ENCODE measurements at regions not wholly inside any gene's neighbourhood (a gene's known extent, or its start where the extent isn't known, plus 50 kb on each side); places are given as distances from the start of the nearest gene placed in this dataset.
A peak's percentile ranks its signal among the peaks of the same experiment; 100 is the strongest.
"Not testable (repeated sequence)": the region's sequence is repeated elsewhere in the genome, so short reads cannot be mapped to it uniquely, and the experiment has no call there.

- DNase-seq, result not testable (repeated sequence)
These were observed 253.9 kb upstream of the RPS23 start for GRCh38 chr5:82532075-82532474.

- no peak for DNase-seq
These were observed 248.4 kb upstream of the RPS23 start for GRCh38 chr5:82526540-82526939.

GRCh38 chr5:82525626-82526025, 247.5 kb upstream of the RPS23 start:
- no peak for DNase-seq

- no peak for DNase-seq
These were observed 245.5 kb upstream of the RPS23 start for GRCh38 chr5:82523633-82524032.

GRCh38 chr5:82522897-82523296, 244.7 kb upstream of the RPS23 start:
- DNase-seq, result peak; percentile 76

- DNase-seq, result no peak
These were observed 243.4 kb upstream of the RPS23 start for GRCh38 chr5:82521431-82522051.

GRCh38 chr5:82519558-82519957, 241.4 kb upstream of the RPS23 start:
- no peak for DNase-seq

- DNase-seq, result no peak
These were observed 239.5 kb upstream of the RPS23 start for GRCh38 chr5:82517544-82518075.

- DNase-seq, result no peak
These were observed 235.6 kb upstream of the RPS23 start for GRCh38 chr5:82513738-82514137.

GRCh38 chr5:82512025-82512424, 233.9 kb upstream of the RPS23 start:
- DNase-seq, result no peak

GRCh38 chr5:82511134-82511533, 233.0 kb upstream of the RPS23 start:
- no peak for DNase-seq

GRCh38 chr5:82509762-82510161, 231.6 kb upstream of the RPS23 start:
- DNase-seq, result no peak

- not testable (repeated sequence) for DNase-seq
These were observed 228.2 kb upstream of the RPS23 start for GRCh38 chr5:82506390-82506789.

GRCh38 chr5:82499725-82500244, 221.6 kb upstream of the RPS23 start:
- DNase-seq, result no peak

- DNase-seq, result no peak
These were observed 219.1 kb upstream of the RPS23 start for GRCh38 chr5:82497242-82497641.

- DNase-seq, result no peak
These were observed 216.8 kb upstream of the RPS23 start for GRCh38 chr5:82494942-82495341.

- no peak for DNase-seq
These were observed 215.1 kb upstream of the RPS23 start for GRCh38 chr5:82493221-82493620.

GRCh38 chr5:82491397-82491796, 213.2 kb upstream of the RPS23 start:
- no peak for DNase-seq

GRCh38 chr5:82489683-82490082, 211.5 kb upstream of the RPS23 start:
- DNase-seq, result no peak

- DNase-seq, result no peak
These were observed 209.0 kb upstream of the RPS23 start for GRCh38 chr5:82487131-82487530.

GRCh38 chr5:82480331-82480730, 202.2 kb upstream of the RPS23 start:
- DNase-seq, result no peak

GRCh38 chr5:82476155-82476554, 198.0 kb upstream of the RPS23 start:
- no peak for DNase-seq

- no peak for DNase-seq
These were observed 195.1 kb upstream of the RPS23 start for GRCh38 chr5:82473262-82473661.

- DNase-seq, result no peak
These were observed 192.2 kb upstream of the RPS23 start for GRCh38 chr5:82470185-82470994.
